Fibroblast of skin of scalp (primary cell): ENCODE measurements at regions not wholly inside any gene's neighbourhood (a gene's known extent, or its start where the extent isn't known, plus 50 kb on each side); places are given as distances from the start of the nearest gene placed in this dataset.
"Not testable (repeated sequence)": the region's sequence is repeated elsewhere in the genome, so short reads cannot be mapped to it uniquely, and the experiment has no call there.

ENCODE experiments used
- DNase-seq: peaks from one replicate; pipeline ENCODE4 v3.0.0-alpha.2; 2013

DNA sequence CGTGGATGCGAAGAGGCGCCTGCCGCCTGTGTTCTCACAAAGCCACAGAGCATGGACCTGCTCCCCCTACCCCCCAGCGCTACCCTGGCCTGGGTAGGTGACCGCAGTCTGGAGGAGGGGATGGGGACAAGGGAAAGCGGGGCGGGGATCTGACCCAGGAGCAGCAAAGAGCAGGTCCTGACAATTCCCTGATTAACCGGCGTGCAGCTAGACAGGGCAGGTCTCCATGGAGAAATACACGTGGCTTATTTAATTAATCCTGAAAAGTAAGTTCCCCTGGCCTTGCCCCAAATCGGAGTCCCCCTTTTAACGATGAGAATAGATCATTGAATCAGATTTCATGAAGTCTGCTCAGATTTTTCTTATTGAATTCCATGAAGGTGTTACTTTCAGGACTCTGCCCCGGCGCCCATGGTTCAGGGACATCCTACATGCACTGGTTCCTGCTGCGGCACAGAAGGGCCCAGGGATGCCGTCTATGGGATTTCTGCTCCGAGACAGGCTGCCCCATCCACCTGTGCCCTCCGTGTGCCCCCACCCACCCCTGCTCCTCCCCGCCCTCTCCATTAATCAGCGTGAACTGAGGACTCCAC, 251.0 kb upstream of the SFSWAP start:
- DNase-seq: no peak

DNA sequence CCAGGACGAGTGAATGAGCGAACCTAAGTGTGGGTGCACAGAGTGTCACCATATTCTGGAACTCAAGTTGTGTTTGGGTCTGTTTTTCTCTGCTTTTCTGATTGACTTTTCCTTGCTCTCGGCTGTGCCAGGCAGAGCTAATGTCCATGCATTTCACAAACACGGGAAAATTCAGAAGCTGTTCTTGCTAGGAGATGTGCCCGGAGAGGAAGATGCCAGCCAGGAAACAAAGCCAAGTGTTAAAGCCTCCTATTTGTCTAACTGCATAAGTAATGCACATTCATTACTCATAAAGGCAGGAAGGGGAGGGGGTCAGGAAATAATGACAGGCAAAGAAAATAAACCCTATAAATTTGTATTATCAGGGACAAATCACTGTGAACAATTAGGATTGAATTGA, 250.4 kb upstream of the SFSWAP start:
- no peak for DNase-seq

DNA sequence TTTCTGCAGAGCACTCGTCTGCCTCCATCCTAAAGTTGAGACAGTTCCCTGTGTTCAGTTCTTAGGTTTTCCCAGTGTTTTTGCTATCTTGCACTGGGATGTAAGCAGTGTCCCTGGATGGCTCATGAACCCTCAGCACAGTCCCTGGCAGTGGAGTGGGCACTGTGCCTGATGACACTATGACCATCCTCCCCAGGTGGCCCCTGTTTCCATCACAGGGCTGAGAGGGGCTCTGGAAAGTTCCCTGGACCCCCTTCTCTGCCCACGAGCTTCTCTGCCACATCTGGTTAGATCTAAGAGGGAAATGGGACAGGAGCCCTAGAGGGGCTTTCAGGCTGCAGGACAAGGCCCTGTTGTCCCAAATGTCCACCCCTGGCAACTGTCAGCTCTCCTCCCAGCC, 249.8 kb upstream of the SFSWAP start:
- no peak for DNase-seq

DNA sequence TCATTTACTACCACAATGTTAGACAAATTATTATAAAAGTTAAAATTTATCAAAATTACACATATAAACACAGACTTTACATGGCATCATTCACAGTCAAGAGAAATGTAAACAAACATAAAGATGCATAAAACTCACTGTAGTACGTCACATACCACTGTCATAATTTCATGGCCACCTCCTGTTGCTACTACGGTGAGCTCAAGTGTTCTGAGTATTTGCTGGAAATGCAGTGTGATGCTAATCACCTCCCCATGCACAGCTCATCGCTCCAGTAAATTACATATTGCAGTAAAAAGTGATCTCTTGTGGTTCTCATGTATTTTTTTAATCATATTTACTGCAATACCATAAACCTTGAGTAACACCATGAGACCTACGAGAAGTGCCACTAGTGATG, 247.7 kb upstream of the SFSWAP start:
- no peak for DNase-seq

DNA sequence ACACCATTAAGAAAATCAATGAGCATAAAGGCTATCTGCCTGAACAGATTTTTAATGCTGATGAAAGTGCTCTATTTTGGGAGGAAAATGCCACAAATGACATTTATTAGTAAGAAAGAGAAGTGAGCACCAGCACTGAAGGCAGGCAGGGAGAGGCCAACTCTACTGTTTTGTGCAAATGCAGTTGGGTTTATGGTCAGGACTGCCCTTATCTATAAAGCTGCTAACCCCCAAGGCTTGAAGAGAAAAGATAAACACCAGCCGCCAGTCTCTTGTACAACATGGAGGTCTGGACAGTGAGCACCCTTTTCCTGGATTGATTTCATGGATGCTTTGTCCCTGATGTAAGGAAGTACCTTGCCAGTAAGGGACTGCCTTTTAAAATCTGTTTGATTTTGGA, 246.8 kb upstream of the SFSWAP start:
- DNase-seq: no peak

DNA sequence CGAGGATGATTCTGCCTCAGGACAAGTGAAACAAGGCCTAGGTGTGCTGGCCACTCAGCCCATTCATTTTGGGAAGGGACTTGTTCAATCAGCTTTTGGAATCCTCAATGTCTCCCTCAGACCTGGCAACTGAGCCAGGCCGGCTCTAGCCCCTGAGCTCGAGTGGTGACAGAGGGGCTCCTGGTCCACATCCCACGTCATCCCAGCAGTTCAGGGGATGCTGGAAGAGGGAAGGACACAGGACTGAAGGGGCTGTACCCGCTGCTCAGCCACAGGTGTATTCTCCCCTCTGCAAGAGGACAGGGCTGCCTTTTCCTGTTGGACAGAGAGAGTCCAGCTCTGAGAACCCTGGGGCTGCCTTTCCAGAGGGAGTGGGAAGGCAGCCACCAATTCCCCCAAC, 244.6 kb upstream of the SFSWAP start:
- no peak for DNase-seq

DNA sequence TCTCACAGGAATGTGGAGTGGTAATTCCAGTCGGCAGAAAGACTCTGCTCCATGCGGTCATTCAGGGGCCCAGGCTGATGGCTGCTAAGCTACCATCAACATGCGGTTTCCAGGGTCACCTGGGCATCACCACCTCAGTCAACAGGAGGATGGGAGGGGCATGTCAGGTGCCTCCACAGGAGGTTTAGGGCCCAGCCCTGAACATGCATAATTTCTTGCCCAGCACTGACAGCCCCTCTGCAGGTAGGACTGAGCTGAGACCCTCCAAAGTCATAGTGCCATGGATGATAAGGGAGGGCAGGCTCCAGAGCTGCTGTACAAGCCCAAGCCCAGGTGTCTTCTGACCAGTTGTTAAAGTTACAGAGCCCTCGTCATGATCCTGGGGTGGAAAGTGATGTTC, 244.0 kb upstream of the SFSWAP start:
- DNase-seq: no peak

DNA sequence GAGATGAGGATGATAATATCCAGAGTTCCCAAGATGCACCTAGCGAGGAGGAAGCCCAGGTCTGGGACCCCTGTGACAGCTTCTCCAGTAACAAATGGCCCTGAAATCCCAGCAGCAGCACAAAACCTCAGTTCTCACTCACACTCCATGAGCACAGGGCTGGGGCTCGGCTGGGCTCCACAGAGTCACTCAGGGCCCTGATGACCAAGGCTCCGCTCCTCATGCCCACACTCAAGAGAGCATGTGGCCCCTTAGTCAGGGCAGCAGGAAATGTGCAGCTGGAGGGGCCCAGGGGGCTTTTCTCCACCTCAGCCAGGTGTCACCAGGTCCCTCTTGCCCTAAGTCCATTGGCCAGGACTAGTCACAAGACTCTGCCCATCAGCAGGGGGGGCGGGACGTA, 242.7 kb upstream of the SFSWAP start:
- no peak for DNase-seq

DNA sequence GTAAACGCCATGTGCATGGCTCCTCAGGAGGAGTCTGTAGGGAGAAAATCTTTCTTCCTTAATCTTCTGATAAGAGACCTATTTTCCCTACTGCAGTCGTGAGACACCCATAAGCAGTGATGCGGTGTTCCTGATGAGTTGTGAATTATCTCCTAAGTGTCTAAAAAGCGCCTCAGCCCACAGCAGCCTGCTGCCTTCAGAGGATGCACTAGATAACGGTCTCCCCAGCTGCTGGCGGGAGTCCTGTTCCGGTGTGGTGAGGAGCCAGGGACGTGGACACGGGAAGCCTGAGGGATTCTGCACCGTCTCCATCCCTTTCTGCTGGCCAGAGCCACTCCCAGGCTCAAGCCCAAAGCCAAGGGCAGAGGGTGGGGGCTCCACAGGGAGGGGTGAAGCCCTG, 240.9 kb upstream of the SFSWAP start:
- not testable (repeated sequence) for DNase-seq

DNA sequence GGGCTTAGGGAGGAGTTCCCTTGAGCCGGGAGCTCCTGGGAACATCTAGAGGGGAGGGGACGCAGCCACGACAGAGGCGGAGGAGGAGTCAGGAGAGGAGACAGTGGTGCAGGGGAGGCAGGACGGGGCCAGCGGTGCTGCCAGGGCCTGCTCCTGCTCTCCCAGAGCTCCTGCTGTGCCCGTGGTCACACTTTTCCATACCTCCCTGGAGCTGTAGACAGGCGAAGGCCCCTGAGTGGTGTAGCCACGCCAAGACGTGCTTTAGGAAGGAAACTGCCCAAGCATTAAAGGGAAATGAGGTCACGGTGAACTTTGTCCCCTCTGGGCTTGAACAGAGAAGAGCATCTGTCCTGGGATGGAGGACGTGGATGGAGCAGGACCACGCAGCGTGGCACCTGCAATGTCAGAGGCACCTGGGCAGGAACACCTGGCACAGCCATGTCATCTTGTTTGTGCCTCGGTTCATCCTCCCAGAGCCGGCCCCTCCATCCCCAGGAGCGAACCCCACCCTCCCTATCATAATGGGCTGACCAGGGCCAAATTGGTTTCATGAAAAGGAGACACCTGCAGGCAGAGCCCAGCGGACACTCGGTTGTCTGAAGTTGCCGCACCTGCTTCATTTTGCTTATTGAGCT, 239.5 kb upstream of the SFSWAP start:
- DNase-seq: no peak

DNA sequence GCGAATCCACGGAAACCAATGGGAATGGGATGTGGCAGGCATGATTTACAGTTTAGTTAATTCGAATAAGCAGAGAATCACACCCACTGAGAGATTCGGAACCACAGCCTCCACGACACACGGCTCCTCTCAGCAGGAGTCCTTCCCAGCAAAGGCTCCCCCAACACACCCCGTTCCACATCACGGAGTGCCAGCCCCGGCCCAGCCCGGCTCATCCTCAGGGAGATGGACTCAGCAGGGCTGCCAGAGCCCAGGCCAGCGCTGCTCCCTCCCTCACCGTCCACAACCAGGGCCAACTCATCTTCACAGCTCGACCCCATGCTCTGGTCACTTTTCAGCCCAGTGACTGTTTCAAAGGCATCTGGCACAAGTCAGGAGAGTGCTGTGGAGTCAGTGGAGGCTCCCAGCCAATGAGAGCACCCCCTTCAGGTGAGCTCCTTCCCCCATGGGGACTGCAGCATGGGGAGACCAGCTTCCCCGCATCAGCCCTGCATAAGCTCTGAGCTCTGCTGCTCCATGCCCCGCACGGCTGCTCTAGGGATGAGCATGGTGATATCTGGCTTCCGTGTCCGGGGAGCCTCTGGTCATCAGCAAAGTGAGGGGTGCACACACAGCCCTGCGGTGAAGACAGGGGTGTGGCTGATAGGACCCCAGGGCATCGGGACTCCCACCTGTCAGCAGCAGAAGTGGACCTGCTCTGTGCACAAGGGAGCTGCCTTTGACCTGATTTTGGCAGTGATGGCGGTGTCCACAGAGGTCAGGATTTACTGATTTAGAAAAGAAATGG, 238.8 kb upstream of the SFSWAP start:
- DNase-seq: no peak

DNA sequence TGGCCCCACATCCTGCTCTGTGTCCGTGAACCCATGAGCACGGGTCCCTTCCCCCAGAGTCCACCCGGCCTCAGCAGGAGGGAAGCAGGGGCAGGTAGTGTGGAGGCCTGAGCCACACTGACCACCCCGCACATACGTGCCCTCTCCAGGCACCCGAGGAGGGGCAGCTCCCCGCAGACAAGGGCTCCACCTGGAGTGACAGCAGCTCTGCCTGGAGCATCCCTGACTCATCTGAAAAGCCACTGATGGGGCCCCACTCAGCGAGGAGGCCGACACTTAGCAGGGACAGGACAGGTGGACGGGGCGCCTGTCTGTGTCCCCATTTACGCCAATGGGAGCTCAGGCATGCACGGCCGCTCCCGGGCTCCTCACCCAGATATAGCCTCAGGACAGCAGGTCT, 237.6 kb upstream of the SFSWAP start:
- no peak for DNase-seq

DNA sequence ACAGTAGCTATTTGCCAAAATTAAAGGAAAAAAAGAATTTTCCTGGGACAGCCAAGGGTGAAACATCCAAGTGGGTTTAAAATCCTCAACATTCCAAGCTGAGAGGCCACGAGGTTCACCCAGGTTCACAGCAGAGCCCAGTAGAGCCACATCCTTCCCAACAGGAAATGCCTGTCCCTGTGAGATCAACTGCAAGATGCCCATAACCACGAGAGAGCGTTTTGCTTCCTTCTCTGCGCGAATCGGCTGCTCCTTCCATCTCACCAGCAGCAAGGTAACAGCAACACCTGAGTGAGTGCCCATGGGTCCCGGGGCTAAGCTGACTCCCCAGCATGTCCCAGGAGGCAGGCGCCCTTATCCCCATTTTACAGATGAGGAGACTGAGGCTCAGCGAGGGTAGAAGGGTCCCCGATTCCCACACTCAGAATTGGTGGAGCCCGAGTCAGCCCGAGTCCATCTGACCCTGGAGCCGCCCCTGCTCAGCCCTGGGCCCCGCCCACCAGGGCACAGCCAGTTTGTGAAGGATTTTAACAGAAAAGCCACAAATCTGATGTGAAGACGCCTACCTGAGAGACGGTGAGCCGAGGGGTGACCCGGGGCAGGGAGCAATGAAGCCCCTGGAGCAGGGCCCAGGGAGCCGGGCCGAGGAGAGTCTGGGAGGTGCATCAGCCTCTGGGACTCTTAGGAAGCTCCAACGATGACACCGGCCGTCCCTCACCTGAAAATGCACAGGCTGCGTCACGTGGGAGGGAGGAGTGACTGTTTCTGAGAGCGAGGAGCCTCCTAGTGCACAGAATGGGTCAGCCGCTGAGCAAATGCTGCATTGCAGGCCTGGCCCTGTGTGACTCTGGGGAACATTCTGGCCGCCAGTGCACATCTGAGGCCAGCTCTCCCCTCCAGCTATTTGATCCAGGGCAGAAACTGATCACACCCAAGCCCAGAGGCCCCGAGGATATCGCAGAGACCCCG, 236.9 kb upstream of the SFSWAP start:
- no peak for DNase-seq

DNA sequence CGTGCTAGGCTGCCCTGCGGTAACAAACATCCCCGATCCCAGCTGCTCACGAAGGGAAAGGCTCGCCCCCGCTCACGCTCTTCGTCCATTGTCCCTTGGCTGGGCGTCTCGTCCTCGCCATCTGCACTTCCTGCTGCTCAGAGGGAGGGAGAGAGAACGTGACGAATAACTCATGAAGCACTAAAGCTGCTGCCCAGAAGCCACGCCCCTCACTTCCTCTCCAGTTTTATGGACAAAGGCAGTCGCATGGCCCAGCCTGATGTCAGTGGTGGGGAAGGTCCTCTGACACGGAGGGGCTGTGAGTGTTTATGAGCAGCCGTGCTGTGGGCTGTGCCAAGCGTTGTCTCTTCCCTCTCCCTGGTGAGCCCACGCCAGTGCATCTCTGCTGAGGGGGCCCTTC, 235.9 kb upstream of the SFSWAP start:
- DNase-seq: not testable (repeated sequence)

DNA sequence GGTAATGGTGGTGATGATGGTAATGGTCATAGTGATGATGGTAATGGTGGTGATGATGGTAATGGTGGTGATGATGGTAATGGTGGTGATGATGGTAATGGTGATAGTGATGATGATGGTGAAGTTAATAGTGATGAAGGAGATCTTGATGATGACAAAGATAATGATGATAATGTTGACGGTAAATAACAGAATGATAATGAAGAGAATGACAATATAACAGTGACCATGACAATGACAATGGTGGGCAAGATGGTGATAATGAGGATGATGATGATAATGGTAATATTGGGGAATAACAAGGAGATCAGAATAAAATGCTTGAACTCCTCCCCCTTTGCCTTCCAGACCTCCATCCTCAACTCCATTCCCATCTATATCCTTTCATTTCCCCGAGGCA, 233.3 kb upstream of the SFSWAP start:
- no peak for DNase-seq

DNA sequence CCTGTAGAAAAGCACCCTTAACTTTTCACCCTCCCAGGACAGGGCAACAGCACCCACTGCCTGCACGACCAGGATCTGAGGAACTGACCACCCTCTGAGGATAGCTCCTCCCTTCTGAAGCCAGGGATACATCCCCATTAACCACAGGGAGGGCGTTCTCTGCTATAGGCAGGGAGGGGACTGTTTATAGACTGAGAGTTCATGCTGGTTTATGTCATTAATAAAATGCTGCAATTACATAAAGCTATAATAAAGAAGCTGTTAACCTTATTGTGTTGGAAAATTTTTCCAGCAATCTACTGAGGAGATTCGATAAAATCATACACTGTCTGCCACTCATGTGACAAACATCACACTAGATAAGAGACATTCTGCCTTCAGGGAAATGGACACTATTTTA, 232.4 kb upstream of the SFSWAP start:
- DNase-seq: no peak

DNA sequence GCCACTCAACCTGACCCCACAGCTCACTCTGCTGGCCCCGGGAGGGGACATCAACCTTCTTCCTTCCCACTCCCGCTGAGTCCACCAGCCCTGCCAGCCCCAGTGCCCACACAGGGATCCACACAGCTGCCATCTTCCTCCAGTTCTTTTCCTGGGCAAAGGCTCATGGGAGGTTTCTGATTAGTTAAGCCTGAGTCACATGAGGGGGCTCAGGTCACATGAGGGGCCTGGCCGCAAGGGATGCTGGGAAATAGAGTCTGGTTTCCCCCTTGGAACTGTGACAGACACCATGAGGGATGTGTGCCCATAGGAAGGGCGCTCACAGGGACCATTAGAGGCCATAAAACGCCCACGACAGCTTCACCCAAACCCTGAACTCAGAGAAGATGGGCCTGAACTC, 228.7 kb upstream of the SFSWAP start:
- DNase-seq: no peak

DNA sequence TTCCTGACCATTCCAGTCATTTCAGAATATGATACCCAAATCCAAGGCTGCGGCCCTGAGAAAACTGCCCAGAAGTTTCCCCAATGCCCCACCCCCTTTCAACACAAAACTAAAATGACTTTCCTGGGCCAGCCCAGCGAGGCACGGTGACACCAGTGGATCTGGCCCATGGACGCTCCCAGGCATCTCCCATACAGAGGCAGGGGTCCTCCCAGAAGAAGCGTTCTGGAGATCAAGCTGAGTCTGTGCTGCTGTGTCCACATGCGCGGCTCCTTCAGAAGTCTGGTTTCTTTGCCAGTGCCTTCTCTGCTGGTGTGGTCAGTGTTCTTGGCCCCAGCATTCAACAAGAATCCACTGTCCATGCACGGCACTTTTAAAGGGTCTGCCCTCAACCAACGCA, 228.2 kb upstream of the SFSWAP start:
- no peak for DNase-seq

DNA sequence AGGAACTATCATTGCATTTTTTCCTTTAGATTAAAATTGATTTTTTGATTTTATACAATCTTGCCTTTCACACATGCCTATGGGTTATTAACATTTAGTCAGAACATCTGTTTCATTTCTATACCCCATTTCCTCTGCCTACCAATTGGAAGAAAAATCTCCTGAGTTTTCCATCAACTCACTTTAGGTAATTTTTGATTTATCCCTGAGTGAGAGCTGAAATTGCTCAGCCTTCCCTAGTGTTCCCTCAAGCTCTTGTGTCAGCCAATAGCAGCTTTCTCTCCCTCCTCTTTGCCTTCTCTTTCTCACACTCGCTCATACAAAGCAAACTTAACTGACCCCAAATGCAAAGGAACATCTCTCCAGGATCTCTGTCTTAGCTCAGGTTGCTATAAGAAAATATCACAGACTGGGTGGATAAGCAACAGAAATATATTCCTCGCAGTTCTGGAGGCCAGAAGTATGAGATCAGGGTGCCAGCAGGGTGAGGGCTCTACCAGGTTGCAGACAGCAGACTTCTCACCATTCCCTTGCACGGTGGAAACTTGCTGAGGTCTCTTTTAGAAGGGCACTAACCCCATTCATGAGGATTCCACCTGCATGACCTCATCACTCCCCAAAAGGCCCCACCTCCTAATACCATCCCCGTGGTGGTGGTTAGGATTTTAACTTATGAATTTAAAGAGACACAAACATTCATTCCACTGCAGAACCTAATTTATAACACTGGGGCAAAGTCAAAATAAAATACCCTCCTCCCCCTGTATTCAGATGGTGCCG, 224.2 kb upstream of the SFSWAP start:
- DNase-seq: no peak

DNA sequence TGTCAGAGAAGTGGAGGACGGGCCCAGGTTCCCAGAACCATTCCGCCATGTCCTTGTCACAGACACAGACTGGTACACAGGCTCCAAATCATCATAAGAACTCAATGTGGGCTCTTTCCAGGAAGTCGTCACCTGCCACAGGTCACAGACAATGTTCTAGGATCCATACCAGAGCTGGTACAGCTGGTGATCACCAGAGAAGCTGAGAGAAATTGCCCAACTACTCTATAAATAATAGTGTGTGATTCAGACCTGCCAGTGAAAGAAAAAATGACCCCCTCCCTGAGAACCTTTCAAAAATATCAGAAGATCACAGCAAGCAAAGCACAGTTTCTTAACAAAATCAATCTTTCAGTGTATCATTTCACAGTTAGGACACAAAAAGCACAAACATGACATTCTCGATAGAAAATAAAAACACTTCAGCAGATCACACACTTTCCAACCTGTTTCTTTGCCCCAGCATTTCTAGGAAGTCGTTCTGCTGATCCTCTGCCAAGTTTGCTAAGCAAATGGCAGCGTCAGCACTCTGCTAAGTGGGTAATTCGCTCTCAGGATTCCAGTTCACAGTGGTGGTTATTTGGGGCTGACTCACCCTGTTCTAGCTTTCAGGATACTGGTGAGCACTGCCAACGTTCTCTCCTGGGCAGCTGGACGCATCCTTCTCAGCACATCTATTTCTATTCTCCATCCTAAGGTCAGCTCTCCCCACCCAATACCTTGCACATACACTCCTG, 223.3 kb upstream of the SFSWAP start:
- DNase-seq: peak; percentile 2

DNA sequence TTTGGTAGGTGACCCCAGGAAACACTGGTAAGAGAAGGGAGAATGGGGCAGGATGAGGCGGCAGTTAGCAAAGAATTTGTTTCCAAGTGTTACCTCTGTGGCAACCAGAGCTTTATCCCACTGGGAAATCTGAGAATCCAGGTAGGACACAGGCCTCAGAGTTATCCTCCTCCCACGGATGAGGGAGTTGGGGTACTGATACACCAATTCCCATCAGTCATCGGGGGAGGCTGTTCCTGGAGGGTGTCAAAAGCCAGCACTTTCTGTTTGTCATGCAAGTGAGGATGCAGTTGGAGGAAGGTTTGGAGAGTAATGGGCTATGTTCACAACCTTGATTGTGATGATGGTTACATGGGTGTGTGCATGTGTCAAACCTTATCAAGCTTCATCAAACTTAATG, 221.2 kb upstream of the SFSWAP start:
- DNase-seq: no peak
